ENCODE measurements at regions not wholly inside any gene's neighbourhood (a gene's known extent, or its start where the extent isn't known, plus 50 kb on each side); places are given as distances from the start of the nearest gene placed in this dataset.

- no peak for FAIRE-seq
- peak overlapping the region; percentile 98 for H3K4me2 ChIP-seq (ENCODE audit: control insufficient read depth, extremely low read depth, insufficient read depth, low read depth, low read length)
Measured at GRCh38 chr7:148941598-148942275, 57.6 kb upstream of the EZH2 start.

GRCh38 chr7:148940702-148941597 lies 56.9 kb upstream of the EZH2 start:
- H4K20me1 ChIP-seq (ENCODE audit: control insufficient read depth, extremely low read depth, insufficient read depth, low read length) = no peaks in the 10 kb centered on the region
- no peaks in the 10 kb centered on the region for H3K9me3 ChIP-seq (ENCODE audit: control insufficient read depth, low read depth, low read length)
- peak overlapping the region; percentile 89 for H3K9ac ChIP-seq (ENCODE audit: control insufficient read depth, extremely low read depth, insufficient read depth, low read length)
- FAIRE-seq = no peak
- TF ChIP-seq EZH2 (IDR thresholded peaks at IDR 0.05; ENCODE audit: low read length) (no peak), CTCF (optimal IDR thresholded peaks at IDR 0.05 in 1 of 3, IDR thresholded peaks at IDR 0.05 in 1 of 3, conservative IDR thresholded peaks at IDR 0.05 in 1 of 3; ENCODE audit: extremely low read depth in 1 of 3, insufficient read depth in 2 of 3, low read length in 3 of 3) (no peak)
- H3K4me1 ChIP-seq (ENCODE audit: control insufficient read depth, extremely low read depth, insufficient read depth, low read length) = peaks cover 8% of the 10 kb centered on the region
- H3K36me3 ChIP-seq (ENCODE audit: control insufficient read depth in 2 of 2, extremely low read depth in 1 of 2, insufficient read depth in 2 of 2, low read length in 2 of 2) = no peaks in the 10 kb centered on the region
- peak overlapping the region; percentile 89 for H3K27ac ChIP-seq (ENCODE audit: control insufficient read depth, insufficient read depth, low read length)
- no peaks in the 10 kb centered on the region for H3K79me2 ChIP-seq (ENCODE audit: control insufficient read depth, insufficient read depth, low read length)
- no peaks in the 10 kb centered on the region for H3K27me3 ChIP-seq (ENCODE audit: control insufficient read depth, extremely low read depth, insufficient read depth, low read length)
- no peaks in the 10 kb centered on the region for H3K9me1 ChIP-seq (ENCODE audit: control insufficient read depth, extremely low read depth, insufficient read depth, low read length)
- peak overlapping the region; percentile 68 to 76 (median 69) for H3K4me3 ChIP-seq (ENCODE audit: control insufficient read depth in 2 of 3, extremely low read depth in 1 of 3, insufficient read depth in 2 of 3, low read depth in 1 of 3, low read length in 3 of 3)
- peak overlapping the region; percentile 98 for H3K4me2 ChIP-seq (ENCODE audit: control insufficient read depth, extremely low read depth, insufficient read depth, low read depth, low read length)
- dilution Hi-C loops (cut with MboI; ENCODE audit: extremely low pct_ligation_motif_present, low sequenced_read_pairs) = no loop called here
- peak; percentile 79 for DNase-seq (ENCODE audit: low read depth, low spot score)
- peak overlapping the region; percentile 62 for H2AFZ ChIP-seq (ENCODE audit: control insufficient read depth, low read length)

More at GRCh38 chr7:148941598-148942275, 57.6 kb upstream of the EZH2 start:
- no peak for DNase-seq (ENCODE audit: low read depth, low spot score)
- Histone ChIP-seq H3K36me3 (ENCODE audit: control insufficient read depth in 2 of 2, extremely low read depth in 1 of 2, insufficient read depth in 2 of 2, low read length in 2 of 2) (no peaks in the 10 kb centered on the region), H2AFZ (ENCODE audit: control insufficient read depth, low read length) (peak overlapping the region; percentile 68), H3K9ac (ENCODE audit: control insufficient read depth, extremely low read depth, insufficient read depth, low read length) (peak overlapping the region; percentile 89), H3K79me2 (ENCODE audit: control insufficient read depth, insufficient read depth, low read length) (no peaks in the 10 kb centered on the region), H3K9me1 (ENCODE audit: control insufficient read depth, extremely low read depth, insufficient read depth, low read length) (no peaks in the 10 kb centered on the region), H3K4me3 (ENCODE audit: control insufficient read depth in 2 of 3, extremely low read depth in 1 of 3, insufficient read depth in 2 of 3, low read depth in 1 of 3, low read length in 3 of 3) (peak overlapping the region; percentile 68 to 76 (median 69)), H3K9me3 (ENCODE audit: control insufficient read depth, low read depth, low read length) (no peaks in the 10 kb centered on the region), H3K27me3 (ENCODE audit: control insufficient read depth, extremely low read depth, insufficient read depth, low read length) (no peaks in the 10 kb centered on the region), H4K20me1 (ENCODE audit: control insufficient read depth, extremely low read depth, insufficient read depth, low read length) (no peaks in the 10 kb centered on the region), H3K4me1 (ENCODE audit: control insufficient read depth, extremely low read depth, insufficient read depth, low read length) (peaks cover 8% of the 10 kb centered on the region), H3K27ac (ENCODE audit: control insufficient read depth, insufficient read depth, low read length) (peak overlapping the region; percentile 89)
- dilution Hi-C loops (cut with MboI; ENCODE audit: extremely low pct_ligation_motif_present, low sequenced_read_pairs) = no loop called here
- TF ChIP-seq EZH2 (IDR thresholded peaks at IDR 0.05; ENCODE audit: low read length) (no peak), CTCF (optimal IDR thresholded peaks at IDR 0.05 in 1 of 3, IDR thresholded peaks at IDR 0.05 in 1 of 3, conservative IDR thresholded peaks at IDR 0.05 in 1 of 3; ENCODE audit: extremely low read depth in 1 of 3, insufficient read depth in 2 of 3, low read length in 3 of 3) (peak; percentile 23 to 45 (median 41))
